Activated CD4-positive, alpha-beta T cell treated with anti-CD3 and anti-CD28 coated beads, Interleukin-2, amount 50 U/mL, for 16 hours (primary cell): ENCODE measurements at regions not wholly inside any gene's neighbourhood (a gene's known extent, or its start where the extent isn't known, plus 50 kb on each side); places are given as distances from the start of the nearest gene placed in this dataset.

Experiments
- DNase-seq: peaks from one replicate; pipeline ENCODE4 v3.0.0-alpha.2; 2020

- DNase-seq = no peak
These were observed 226.6 kb downstream of the OSR1 start for GRCh38 chr2:19131871-19132270.

- no peak for DNase-seq
These were observed 230.3 kb downstream of the OSR1 start for GRCh38 chr2:19128148-19128547.

- DNase-seq = no peak
These were observed 230.8 kb downstream of the OSR1 start for GRCh38 chr2:19127616-19128015.

GRCh38 chr2:19125901-19126680 is 232.3 kb downstream of the OSR1 start:
- no peak for DNase-seq

- no peak for DNase-seq
These were observed 234.3 kb downstream of the OSR1 start for GRCh38 chr2:19124135-19124534.

- no peak for DNase-seq
These were observed 234.9 kb downstream of the OSR1 start for GRCh38 chr2:19123556-19123955.

GRCh38 chr2:19122220-19122619 is 236.2 kb downstream of the OSR1 start:
- DNase-seq = no peak

- no peak for DNase-seq
These were observed 237.3 kb downstream of the OSR1 start for GRCh38 chr2:19120941-19121750.

- DNase-seq = no peak
These were observed 238.2 kb downstream of the OSR1 start for GRCh38 chr2:19120181-19120580.

GRCh38 chr2:19119326-19120001 is 239.0 kb downstream of the OSR1 start:
- no peak for DNase-seq

GRCh38 chr2:19116918-19117317 is 241.5 kb downstream of the OSR1 start:
- DNase-seq = no peak

- DNase-seq = no peak
These were observed 243.6 kb downstream of the OSR1 start for GRCh38 chr2:19114754-19115231.

GRCh38 chr2:19114126-19114525 is 244.3 kb downstream of the OSR1 start:
- no peak for DNase-seq

GRCh38 chr2:19111354-19111753 is 247.1 kb downstream of the OSR1 start:
- DNase-seq = no peak

- no peak for DNase-seq
These were observed 248.9 kb downstream of the OSR1 start for GRCh38 chr2:19109518-19109917.

- no peak for DNase-seq
These were observed 252.0 kb downstream of the OSR1 start for GRCh38 chr2:19106376-19106775.

GRCh38 chr2:19104503-19104902 is 253.9 kb downstream of the OSR1 start:
- no peak for DNase-seq

GRCh38 chr2:19102696-19103423 is 255.6 kb downstream of the OSR1 start:
- DNase-seq = no peak

GRCh38 chr2:19101968-19102367 is 256.5 kb downstream of the OSR1 start:
- no peak for DNase-seq

- no peak for DNase-seq
These were observed 257.9 kb downstream of the OSR1 start for GRCh38 chr2:19100570-19100969.

GRCh38 chr2:19099181-19099580 is 259.2 kb downstream of the OSR1 start:
- DNase-seq = no peak

GRCh38 chr2:19098467-19099160 is 259.8 kb downstream of the OSR1 start:
- no peak for DNase-seq
